Heart left ventricle (tissue), 13 donors: ENCODE measurements at regions not wholly inside any gene's neighbourhood (a gene's known extent, or its start where the extent isn't known, plus 50 kb on each side); places are given as distances from the start of the nearest gene placed in this dataset.

Experiments used
- POLR2A ChIP-seq, 2 donors: fragments of 450-650 bp; IDR thresholded peaks; one replicate each; pipeline ENCODE4 v1.6.1; 2017; ENCODE audit warnings: antibody characterized with exemption in 2 of 2, mild to moderate bottlenecking in 2 of 2, moderate library complexity in 2 of 2
- TF ChIP-seq, protein P1 (sequence below), 12 donors: fragments of 200-600 bp; sonication (generic) in 4 of 12; IDR thresholded peaks; one replicate each; pipeline versions ENCODE4 v1.5.0 to v1.8.0; 2018 to 2022; ENCODE audit warnings: antibody characterized with exemption in 12 of 12, mild to moderate bottlenecking in 5 of 12
- donor health status: ischemic (EF 13 %, LVEDD 7.1; RV severe dilation, severe dysfunction).
- donor health status: DM: no; HTN: yes; CAD: no.
- donor health status: DM: no; HTN: no; CAD: no.
- donor health status: ischemic (EF 25% LVEDD 6.9; RV normal size, moderate dysfunction).
- donor health status: ischemic (EF 25% LVEDD 5.7; RV mildly dilated, moderate dysfunction).
- donor health status: ischemic (EF 35%, LVEDD 5.7; RV mildly dilated, moderate dysfunction).
- donor health status: nonischemic (EF 11% LVEDD 7.7; RV severe dilation, severe dysfunction).
- donor health status: DM: yes; HTN: yes; CAD: no.
- donor health status: PGD.
- donor health status: ischemic (EF 29% LVEDD 5.4; RV normal size, mild dysfunction).
- donor health status: nonischemic (EF 23%, LVEDD 6.1; RV moderate dilation, normal function).

DNA sequence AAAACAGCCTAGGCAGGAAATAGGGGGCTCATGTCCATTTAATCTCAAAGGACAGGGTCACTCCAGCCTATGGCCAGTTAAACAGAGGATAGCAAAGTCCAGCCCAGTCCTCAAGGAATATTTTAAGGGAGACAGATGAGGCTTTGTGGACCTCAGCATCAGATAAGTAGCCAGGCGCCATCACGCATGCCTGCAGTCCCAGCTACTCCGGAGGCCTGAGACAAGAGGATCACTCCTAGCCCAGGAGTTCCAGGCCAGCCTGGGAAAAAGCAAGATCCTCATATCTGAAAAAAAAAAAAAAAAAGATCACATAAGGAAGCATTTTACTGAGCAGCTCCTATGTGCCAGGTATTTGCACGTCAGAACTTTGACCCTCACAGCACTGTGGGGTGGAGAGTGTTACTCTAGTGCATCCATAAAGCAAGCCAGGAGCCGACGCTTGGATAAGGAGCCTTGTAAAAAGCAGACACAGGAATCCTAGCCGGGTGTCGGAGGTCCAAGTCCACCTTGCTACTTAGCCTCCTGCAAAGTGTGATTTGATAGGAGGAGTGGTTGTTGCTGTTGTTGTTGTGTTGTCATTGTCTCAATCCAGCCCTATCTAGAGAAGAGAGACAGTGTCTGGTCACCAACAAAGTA, 61.8 kb upstream of the DOCK1 start:
- TF ChIP-seq, protein P1, sequence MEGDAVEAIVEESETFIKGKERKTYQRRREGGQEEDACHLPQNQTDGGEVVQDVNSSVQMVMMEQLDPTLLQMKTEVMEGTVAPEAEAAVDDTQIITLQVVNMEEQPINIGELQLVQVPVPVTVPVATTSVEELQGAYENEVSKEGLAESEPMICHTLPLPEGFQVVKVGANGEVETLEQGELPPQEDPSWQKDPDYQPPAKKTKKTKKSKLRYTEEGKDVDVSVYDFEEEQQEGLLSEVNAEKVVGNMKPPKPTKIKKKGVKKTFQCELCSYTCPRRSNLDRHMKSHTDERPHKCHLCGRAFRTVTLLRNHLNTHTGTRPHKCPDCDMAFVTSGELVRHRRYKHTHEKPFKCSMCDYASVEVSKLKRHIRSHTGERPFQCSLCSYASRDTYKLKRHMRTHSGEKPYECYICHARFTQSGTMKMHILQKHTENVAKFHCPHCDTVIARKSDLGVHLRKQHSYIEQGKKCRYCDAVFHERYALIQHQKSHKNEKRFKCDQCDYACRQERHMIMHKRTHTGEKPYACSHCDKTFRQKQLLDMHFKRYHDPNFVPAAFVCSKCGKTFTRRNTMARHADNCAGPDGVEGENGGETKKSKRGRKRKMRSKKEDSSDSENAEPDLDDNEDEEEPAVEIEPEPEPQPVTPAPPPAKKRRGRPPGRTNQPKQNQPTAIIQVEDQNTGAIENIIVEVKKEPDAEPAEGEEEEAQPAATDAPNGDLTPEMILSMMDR (IDR thresholded peaks at IDR 0.05), result no peak
- TF ChIP-seq POLR2A (IDR thresholded peaks at IDR 0.05), result no peak
